EH (cell line): ENCODE measurements at regions not wholly inside any gene's neighbourhood (a gene's known extent, or its start where the extent isn't known, plus 50 kb on each side); places are given as distances from the start of the nearest gene placed in this dataset.
"Not testable (repeated sequence)": the region's sequence is repeated elsewhere in the genome, so short reads cannot be mapped to it uniquely, and the experiment has no call there.

Experiments
- DNase-seq: peaks from one replicate; pipeline ENCODE4 v3.0.0-alpha.2; 2015; ENCODE audit warnings: low read depth

GRCh38 chr7:80292634-80293033 lies 158.0 kb downstream of the GNAI1 start:
- not testable (repeated sequence) for DNase-seq

DNA sequence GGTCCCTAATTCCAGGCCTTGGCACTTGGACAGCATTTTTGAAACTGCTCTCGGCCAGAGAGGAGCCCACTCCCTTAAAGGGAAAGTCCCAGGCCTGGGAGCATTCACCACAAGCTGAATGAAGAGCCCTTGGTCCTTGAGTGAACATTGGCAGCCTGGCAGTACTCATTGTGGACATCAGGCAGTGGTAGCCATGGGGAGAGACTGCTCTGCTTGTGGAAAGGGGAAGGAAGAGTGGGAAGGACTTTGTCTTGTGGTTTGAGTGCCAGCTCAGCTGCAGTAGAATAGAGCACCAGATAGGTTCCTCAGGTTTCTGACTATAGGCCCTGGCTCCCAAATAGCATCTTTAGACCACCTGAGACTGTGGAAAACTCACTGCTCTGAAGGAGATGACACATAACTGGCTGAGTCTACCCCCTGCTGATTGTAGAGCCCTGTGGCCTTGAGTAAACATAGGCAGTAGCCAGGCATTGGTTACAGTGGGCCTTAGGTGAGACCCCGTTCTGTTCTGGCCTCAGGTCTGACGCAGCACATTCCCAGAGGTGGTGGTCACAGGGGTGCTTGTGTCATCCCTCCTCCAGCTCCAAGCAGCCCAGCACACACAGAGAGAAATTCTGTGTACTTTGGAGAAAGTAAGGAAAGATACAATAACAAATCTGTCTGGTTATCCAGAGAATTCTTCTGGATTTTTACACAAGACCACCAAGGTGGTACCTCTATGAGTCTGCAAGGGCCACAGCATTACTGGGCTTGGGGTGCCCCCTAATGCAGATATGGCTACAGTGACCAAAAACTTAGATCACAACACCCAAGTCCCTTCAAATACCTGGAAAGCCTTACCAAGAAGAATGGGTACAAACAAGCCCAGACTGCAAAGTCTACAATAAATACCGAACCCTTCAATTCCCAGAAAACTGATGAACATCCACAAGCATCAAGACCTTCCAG lies 153.8 kb downstream of the GNAI1 start:
- DNase-seq, result peak; percentile 64

DNA sequence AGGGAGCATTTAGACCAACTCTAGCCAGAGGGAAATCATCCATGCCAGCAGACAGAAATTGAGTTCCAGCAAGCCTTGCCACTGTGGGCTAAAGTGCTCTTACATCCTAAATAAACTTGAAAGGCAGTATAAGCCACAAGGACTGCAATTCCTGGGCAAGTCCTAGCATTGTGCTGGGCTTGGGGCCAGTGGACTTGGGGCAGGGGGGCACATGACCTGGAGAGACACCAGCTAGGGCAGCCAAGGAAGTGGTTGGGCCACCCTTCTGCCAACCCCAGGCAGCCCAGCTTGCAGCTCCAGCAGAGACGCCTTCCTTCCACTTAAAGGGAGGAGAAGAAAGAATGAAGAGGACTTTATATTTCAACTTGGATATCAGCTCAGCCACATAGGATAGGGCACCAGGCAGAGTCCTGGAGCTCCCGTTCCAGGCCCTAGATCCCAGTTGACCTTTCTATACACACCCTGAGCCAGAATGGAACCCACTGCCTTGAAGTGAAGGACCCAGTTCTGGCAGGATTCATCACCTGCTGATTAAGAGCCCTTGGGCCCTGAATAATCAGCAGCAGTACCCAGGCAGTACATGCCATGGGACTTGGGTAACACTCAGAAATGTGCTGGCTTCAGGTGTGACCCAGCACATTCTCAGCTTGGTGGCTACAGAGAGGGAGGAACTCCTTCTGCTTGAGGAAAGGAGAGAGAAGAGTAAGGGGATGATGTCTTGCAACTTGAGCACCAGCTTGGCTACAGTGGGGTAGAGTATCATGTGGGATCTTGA lies 153.0 kb downstream of the GNAI1 start:
- DNase-seq, result no peak

GRCh38 chr7:80286611-80287010 lies 152.0 kb downstream of the GNAI1 start:
- no peak for DNase-seq

DNA sequence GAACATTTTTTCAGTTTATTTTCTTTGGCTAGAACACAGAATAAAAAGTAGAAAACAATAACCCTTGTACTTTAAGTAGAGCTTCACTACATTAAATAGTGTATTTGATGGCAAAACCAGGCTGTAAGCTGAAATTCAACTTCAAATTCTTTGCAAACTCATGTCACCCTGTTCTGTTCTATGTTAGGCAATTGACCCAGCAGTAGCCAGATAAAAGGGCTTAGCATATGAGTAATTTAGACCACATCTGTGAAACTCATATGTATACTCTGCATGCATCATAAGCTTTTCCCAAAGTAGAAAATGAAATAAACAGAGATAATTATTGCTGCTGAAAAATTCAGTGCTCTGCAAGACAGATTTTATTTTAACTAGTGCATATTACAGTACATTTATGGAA lies 150.2 kb downstream of the GNAI1 start:
- peak; percentile 81 for DNase-seq

DNA sequence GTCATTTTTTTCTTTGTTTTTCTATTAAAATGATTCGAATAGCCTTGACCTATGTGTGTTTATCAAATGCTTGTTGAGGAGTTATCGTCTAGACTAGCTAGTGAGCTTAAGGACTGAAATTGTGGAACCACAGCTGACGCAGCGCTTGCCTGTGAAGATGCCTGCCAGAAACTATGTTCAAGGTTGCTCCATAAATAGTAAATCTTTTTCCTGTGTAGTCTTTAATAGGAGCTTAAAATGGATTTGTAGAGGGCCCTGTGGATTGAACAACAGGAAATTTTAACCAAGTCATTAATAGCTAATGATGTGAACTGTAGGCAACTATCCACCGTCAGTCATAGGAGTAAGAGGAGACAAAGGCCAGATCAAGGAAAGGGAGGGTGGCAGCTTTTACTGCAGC lies 145.1 kb downstream of the GNAI1 start:
- DNase-seq, result no peak

- no peak for DNase-seq
These were observed 144.1 kb downstream of the GNAI1 start for GRCh38 chr7:80278737-80279136.

- DNase-seq, result peak; percentile 77
These were observed 143.1 kb downstream of the GNAI1 start for GRCh38 chr7:80277434-80278427.
